ENCODE measurements at regions not wholly inside any gene's neighbourhood (a gene's known extent, or its start where the extent isn't known, plus 50 kb on each side); places are given as distances from the start of the nearest gene placed in this dataset.
"Not testable (repeated sequence)": the region's sequence is repeated elsewhere in the genome, so short reads cannot be mapped to it uniquely, and the experiment has no call there.

- no peaks in the 10 kb centered on the region for H3K27me3 ChIP-seq (ENCODE audit: insufficient read depth, low read length)
- no peaks in the 10 kb centered on the region for H3K4me1 ChIP-seq (ENCODE audit: insufficient read depth, low read length)
- H3K9me3 ChIP-seq (ENCODE audit: low read length) = no peaks in the 10 kb centered on the region
- no peak overlapping the region for H3K4me3 ChIP-seq (ENCODE audit: low read length)
- no peak overlapping the region for H2AFZ ChIP-seq (ENCODE audit: low read depth, low read length)
- H3K36me3 ChIP-seq (ENCODE audit: insufficient read depth, low read length) = no peaks in the 10 kb centered on the region
These were observed 194.6 kb downstream of the FAM43A start for GRCh38 chr3:194879991-194880939.

GRCh38 chr3:194880940-194881925 is 195.6 kb downstream of the FAM43A start:
- no peak overlapping the region for H3K4me3 ChIP-seq (ENCODE audit: low read length)
- H2AFZ ChIP-seq (ENCODE audit: low read depth, low read length) = no peak overlapping the region
- H3K27me3 ChIP-seq (ENCODE audit: insufficient read depth, low read length) = no peaks in the 10 kb centered on the region
- no peaks in the 10 kb centered on the region for H3K36me3 ChIP-seq (ENCODE audit: insufficient read depth, low read length)
- no peaks in the 10 kb centered on the region for H3K9me3 ChIP-seq (ENCODE audit: low read length)
- no peaks in the 10 kb centered on the region for H3K4me1 ChIP-seq (ENCODE audit: insufficient read depth, low read length)

DNA sequence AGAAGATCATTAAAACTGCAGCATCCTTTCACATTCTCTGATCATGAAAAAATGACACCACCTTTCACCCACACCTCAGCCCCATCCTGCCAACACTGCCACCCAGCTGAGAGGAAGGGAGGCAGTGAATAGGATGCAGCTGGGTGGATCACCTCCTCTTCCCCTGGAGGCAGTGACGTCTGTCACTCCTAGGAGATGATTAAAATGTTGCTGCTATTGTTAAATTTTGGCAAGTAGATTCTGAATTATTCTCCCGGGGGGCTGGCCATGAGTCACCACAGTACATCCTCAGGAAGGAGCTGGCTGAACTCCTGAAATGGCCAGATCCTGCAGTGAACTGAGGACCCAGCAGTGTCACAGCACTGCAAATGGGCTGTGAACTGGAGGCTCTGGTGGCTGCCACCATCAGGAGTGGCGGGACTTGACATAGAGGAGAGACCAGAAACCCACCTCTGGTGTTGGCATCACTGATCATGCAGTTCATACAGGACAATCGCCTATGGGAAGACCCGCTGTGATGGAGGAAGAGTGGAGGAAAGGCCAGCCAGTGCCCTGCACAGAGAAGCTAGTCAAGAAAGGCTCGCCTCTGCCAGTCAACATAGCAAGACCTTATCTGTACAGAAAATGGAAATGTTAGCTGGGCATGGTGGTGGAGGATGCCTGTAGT is 199.1 kb downstream of the FAM43A start:
- no peak overlapping the region for H3K4me3 ChIP-seq (ENCODE audit: low read length)
- no peaks in the 10 kb centered on the region for H3K27me3 ChIP-seq (ENCODE audit: insufficient read depth, low read length)
- H3K4me1 ChIP-seq (ENCODE audit: insufficient read depth, low read length) = no peaks in the 10 kb centered on the region
- H3K36me3 ChIP-seq (ENCODE audit: insufficient read depth, low read length) = no peaks in the 10 kb centered on the region
- H3K9me3 ChIP-seq (ENCODE audit: low read length) = no peaks in the 10 kb centered on the region
- no peak overlapping the region for H2AFZ ChIP-seq (ENCODE audit: low read depth, low read length)

DNA sequence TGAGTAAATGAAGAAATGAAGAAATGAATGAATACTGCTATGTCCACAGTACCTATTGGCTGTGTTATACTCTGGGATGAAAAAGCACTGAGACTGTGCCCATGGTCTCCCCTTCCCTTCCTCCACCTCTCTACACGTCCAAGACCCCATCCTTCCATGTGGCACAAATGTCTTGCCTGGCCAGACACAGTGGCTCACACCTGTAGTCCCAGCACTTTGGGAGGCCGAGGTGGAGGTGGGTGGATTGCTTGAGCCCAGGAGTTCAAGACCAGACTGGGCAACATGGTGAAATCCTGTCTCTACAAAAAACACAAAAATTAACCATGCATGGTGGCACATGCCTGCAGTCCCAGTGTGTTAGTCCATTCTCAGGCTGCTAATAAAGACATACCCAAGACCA is 200.1 kb downstream of the FAM43A start:
- H3K4me3 ChIP-seq (ENCODE audit: low read length) = no peak overlapping the region
- no peaks in the 10 kb centered on the region for H3K9me3 ChIP-seq (ENCODE audit: low read length)
- H2AFZ ChIP-seq (ENCODE audit: low read depth, low read length) = no peak overlapping the region
- no peaks in the 10 kb centered on the region for H3K4me1 ChIP-seq (ENCODE audit: insufficient read depth, low read length)
- H3K36me3 ChIP-seq (ENCODE audit: insufficient read depth, low read length) = no peaks in the 10 kb centered on the region
- H3K27me3 ChIP-seq (ENCODE audit: insufficient read depth, low read length) = no peaks in the 10 kb centered on the region

- no peaks in the 10 kb centered on the region for H3K9me3 ChIP-seq (ENCODE audit: low read length)
- no peak overlapping the region for H2AFZ ChIP-seq (ENCODE audit: low read depth, low read length)
- H3K4me1 ChIP-seq (ENCODE audit: insufficient read depth, low read length) = no peaks in the 10 kb centered on the region
- no peaks in the 10 kb centered on the region for H3K27me3 ChIP-seq (ENCODE audit: insufficient read depth, low read length)
- no peaks in the 10 kb centered on the region for H3K36me3 ChIP-seq (ENCODE audit: insufficient read depth, low read length)
- no peak overlapping the region for H3K4me3 ChIP-seq (ENCODE audit: low read length)
These were observed 201.2 kb downstream of the FAM43A start for GRCh38 chr3:194886836-194887235.

DNA sequence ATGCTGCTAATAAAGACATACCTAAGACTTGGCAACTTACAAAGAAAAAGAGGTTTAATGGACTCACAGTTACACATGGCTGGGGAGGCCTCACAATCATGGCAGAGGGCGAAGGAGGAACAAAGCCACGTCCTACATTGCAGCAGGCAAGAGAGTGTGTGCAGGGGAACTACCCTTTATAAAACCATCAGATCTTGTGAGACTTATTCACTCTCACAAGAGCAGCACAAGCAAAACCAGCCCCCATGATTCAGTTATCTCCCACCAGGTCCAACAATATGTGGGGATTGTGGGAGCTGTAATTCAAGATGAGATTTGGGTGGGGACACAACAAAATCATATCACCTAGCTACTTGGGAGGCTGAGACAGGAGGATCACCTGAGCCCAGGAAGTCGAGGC is 202.4 kb downstream of the FAM43A start:
- not testable (repeated sequence) for H3K36me3 ChIP-seq (ENCODE audit: insufficient read depth, low read length); H3K27me3 ChIP-seq (ENCODE audit: insufficient read depth, low read length); H3K4me1 ChIP-seq (ENCODE audit: insufficient read depth, low read length); H3K9me3 ChIP-seq (ENCODE audit: low read length); H3K4me3 ChIP-seq (ENCODE audit: low read length); H2AFZ ChIP-seq (ENCODE audit: low read depth, low read length)

- Histone ChIP-seq H3K4me1 (ENCODE audit: insufficient read depth, low read length) (no peaks in the 10 kb centered on the region), H2AFZ (ENCODE audit: low read depth, low read length) (no peak overlapping the region), H3K4me3 (ENCODE audit: low read length) (no peak overlapping the region), H3K36me3 (ENCODE audit: insufficient read depth, low read length) (no peaks in the 10 kb centered on the region), H3K27me3 (ENCODE audit: insufficient read depth, low read length) (no peaks in the 10 kb centered on the region), H3K9me3 (ENCODE audit: low read length) (no peaks in the 10 kb centered on the region)
These were observed 203.2 kb downstream of the FAM43A start for GRCh38 chr3:194888916-194889315.

- Histone ChIP-seq H3K27me3 (ENCODE audit: insufficient read depth, low read length) (no peaks in the 10 kb centered on the region), H3K4me3 (ENCODE audit: low read length) (no peak overlapping the region), H3K36me3 (ENCODE audit: insufficient read depth, low read length) (no peaks in the 10 kb centered on the region), H3K9me3 (ENCODE audit: low read length) (no peaks in the 10 kb centered on the region), H3K4me1 (ENCODE audit: insufficient read depth, low read length) (no peaks in the 10 kb centered on the region), H2AFZ (ENCODE audit: low read depth, low read length) (no peak overlapping the region)
These were observed 204.4 kb downstream of the FAM43A start for GRCh38 chr3:194890091-194890490.

DNA sequence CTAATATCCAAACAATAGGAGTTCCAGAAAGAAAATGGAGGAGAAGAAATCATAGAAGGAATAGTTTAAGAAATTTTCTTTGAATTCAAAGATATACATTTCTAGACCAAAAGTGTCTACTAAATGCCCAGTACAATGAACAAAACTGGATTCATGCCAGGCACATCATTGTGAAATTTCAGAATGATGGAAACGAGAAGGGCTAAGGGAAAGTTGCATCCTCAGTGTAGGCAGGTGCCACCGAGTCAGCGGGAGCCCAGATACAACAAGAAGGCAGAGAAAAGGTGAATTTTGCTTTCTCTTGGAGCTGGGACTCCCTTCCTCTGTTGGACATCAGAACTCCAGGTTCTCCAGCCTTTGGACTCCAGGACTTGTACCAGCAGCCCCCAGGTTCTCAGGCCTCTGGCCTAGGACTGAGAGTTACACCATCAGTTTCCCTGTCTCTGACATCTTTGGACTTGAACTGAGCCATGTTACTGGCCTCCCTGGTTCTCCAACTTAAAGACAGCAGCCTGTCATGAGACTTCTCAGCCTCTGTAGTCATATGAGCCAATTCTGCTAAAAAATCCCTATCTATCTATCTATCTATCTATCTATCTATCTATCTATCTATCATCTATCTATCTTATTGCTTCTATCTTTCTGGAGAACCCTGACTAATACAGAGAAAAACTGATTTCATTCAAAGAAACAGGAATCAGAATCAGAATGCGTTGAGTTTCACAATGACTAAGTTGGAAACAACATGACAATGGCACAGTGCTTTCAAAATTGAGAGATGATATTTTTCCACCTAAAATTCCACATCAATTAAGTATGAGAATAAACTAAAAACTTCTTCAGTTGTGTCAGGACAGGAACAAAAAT is 207.7 kb downstream of the FAM43A start:
- Histone ChIP-seq H3K36me3 (ENCODE audit: insufficient read depth, low read length) (no peaks in the 10 kb centered on the region), H3K9me3 (ENCODE audit: low read length) (no peaks in the 10 kb centered on the region), H3K4me1 (ENCODE audit: insufficient read depth, low read length) (no peaks in the 10 kb centered on the region), H2AFZ (ENCODE audit: low read depth, low read length) (no peak overlapping the region), H3K27me3 (ENCODE audit: insufficient read depth, low read length) (no peaks in the 10 kb centered on the region), H3K4me3 (ENCODE audit: low read length) (no peak overlapping the region)

GRCh38 chr3:194894538-194894937 is 208.9 kb downstream of the FAM43A start:
- Histone ChIP-seq H3K4me1 (ENCODE audit: insufficient read depth, low read length) (no peaks in the 10 kb centered on the region), H3K4me3 (ENCODE audit: low read length) (no peak overlapping the region), H2AFZ (ENCODE audit: low read depth, low read length) (no peak overlapping the region)

GRCh38 chr3:194900854-194901522 is 215.3 kb downstream of the FAM43A start:
- H2AFZ ChIP-seq (ENCODE audit: low read depth, low read length) = no peak overlapping the region
- H3K27me3 ChIP-seq (ENCODE audit: insufficient read depth, low read length) = no peaks in the 10 kb centered on the region
- no peak overlapping the region for H3K4me3 ChIP-seq (ENCODE audit: low read length)
- no peaks in the 10 kb centered on the region for H3K36me3 ChIP-seq (ENCODE audit: insufficient read depth, low read length)
- H3K9me3 ChIP-seq (ENCODE audit: low read length) = no peaks in the 10 kb centered on the region
- no peaks in the 10 kb centered on the region for H3K4me1 ChIP-seq (ENCODE audit: insufficient read depth, low read length)

More at GRCh38 chr3:194894538-194894937, 208.9 kb downstream of the FAM43A start:
- Histone ChIP-seq H3K27me3 (ENCODE audit: insufficient read depth, low read length) (no peaks in the 10 kb centered on the region), H3K9me3 (ENCODE audit: low read length) (no peaks in the 10 kb centered on the region), H3K36me3 (ENCODE audit: insufficient read depth, low read length) (no peaks in the 10 kb centered on the region)

DNA sequence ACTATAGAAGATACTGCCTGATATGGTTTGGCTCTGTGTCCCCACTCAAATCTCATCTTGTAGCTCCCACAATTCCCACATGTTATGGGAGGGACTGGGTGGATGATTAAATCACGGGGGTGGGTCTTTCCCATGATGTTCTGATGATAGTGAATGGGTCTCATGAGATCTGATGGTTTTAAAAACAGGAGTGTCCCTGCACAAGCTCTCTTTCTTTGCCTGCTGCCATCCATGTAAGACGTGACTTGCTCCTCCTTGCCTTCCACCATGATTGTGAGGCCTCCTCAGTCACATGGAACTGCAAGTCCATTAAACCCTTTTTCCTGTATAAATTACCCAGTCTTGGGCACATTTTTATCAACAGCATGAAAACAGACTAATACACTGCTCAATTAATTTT is 217.8 kb downstream of the FAM43A start:
- H2AFZ ChIP-seq (ENCODE audit: low read depth, low read length); H3K36me3 ChIP-seq (ENCODE audit: insufficient read depth, low read length); H3K27me3 ChIP-seq (ENCODE audit: insufficient read depth, low read length); H3K4me3 ChIP-seq (ENCODE audit: low read length); H3K9me3 ChIP-seq (ENCODE audit: low read length); H3K4me1 ChIP-seq (ENCODE audit: insufficient read depth, low read length): not testable (repeated sequence)
